Ramos (cell line): ENCODE measurements at regions not wholly inside any gene's neighbourhood (a gene's known extent, or its start where the extent isn't known, plus 50 kb on each side); places are given as distances from the start of the nearest gene placed in this dataset.

Source experiments
- in situ Hi-C: fragments of 300-500 bp; cut with MboI; formaldehyde crosslinking; loops from one replicate; pipeline ENCODE4 v1.14.3; 2022; ENCODE audit warnings: low sequenced_read_pairs; ENCODE audit not compliant: unreplicated experiment

- in situ Hi-C loops = no loop called here
These were observed 2326.8 kb upstream of the AGA start for GRCh38 chr4:179768996-179769395.

DNA sequence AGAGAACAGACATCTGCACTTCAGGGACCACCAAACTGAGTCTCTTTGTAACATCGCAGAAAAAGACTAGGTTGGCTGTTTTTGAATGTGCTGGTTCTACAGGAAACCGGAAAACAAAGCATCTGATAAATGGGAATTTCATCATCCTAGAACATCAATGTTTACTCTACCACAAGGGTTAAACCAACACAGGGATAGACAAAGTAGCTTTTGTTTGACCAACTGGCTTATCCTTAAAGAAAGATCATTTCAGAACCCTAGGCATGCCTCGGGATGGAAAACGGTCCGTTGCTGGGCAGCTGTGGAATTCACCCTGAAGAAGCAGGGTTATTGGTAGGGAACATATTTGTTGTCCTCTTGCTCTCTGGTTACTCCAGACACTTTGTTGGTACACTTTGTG is 2355.5 kb upstream of the AGA start:
- in situ Hi-C loops = no loop called here

DNA sequence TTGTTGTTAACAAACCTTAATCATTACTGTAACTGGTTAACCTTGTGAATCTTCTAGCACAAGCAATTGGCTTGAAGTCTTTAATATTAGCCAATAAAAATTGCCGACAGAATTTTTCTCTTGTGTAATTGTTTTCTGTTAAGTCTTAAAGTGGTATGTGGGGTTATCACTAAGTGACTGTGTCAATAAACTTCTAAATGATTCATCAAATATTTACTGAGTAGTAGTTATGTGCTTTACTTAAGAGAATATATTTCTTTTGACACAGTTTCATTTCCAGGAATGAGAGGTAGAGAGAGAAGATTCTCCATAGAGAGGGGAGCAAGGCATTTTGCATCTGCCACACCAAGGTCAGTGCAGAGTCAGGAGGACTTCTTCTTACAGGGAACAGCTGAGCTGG is 2361.6 kb upstream of the AGA start:
- in situ Hi-C loops = no loop called here

GRCh38 chr4:179804440-179804839 is 2362.2 kb upstream of the AGA start:
- in situ Hi-C loops = no loop called here

- in situ Hi-C loops = no loop called here
These were observed 2375.1 kb upstream of the AGA start for GRCh38 chr4:179817317-179817716.

DNA sequence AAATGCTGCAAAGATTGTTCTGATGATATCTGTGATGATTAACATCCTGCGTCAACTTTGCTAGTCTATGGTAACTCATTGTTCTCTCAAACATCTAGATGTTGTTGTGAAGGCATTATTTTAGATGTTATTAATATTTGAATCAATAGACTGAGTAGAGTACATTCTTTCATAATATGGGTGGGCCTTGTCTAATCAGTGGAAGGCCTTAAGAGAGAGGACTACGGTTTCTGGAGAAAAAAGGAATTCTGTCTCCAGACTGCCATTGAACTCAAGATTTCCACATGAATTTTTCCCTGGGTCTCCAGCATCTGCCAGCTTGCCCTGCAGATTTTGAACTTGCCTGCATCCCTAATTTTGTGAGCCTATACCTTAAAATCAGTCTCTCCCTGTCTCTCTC is 2381.1 kb upstream of the AGA start:
- in situ Hi-C loops = no loop called here

DNA sequence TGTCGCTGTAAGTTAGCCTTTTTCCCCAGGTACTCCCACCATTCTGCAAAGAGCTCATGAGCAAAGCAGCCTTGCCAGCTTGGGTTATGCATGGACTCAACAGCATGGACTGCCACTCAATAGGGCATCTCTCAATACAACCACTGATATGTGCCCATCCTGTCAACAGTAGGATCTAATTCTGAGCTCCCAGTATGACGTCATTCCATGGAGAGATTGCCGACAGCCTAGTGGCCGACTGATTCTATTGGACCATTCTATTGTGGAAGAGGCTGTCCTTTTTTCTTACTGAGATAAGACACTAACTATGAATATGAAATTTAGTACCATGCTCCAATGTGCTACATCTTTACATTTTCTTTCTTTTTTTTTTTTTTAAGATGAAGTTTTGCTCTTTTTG is 2389.0 kb upstream of the AGA start:
- in situ Hi-C loops = no loop called here

- in situ Hi-C loops = no loop called here
These were observed 2394.2 kb upstream of the AGA start for GRCh38 chr4:179836179-179837075.

- in situ Hi-C loops = no loop called here
These were observed 2399.8 kb upstream of the TENM3 start for GRCh38 chr4:179843370-179843769.

DNA sequence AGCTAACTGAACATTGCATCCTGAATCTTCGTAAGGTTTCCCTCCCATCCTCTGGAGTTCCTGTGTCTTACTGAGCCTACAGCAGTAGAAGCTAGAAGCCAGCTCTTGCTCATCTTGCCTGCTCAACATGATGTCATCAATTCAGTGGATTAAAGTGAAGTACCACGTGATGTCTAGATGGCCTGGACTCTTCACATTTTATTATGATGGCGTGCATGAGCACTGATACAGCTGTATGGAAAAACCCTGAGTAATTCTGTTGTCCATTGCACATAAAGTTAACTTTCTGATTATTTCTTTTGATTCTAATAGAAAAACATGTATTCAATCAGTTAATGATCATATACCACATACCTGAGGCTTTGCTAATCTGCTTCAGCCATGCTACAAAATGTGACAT is 2387.7 kb upstream of the TENM3 start:
- in situ Hi-C loops = no loop called here

GRCh38 chr4:179858221-179858620 is 2385.0 kb upstream of the TENM3 start:
- in situ Hi-C loops = no loop called here

DNA sequence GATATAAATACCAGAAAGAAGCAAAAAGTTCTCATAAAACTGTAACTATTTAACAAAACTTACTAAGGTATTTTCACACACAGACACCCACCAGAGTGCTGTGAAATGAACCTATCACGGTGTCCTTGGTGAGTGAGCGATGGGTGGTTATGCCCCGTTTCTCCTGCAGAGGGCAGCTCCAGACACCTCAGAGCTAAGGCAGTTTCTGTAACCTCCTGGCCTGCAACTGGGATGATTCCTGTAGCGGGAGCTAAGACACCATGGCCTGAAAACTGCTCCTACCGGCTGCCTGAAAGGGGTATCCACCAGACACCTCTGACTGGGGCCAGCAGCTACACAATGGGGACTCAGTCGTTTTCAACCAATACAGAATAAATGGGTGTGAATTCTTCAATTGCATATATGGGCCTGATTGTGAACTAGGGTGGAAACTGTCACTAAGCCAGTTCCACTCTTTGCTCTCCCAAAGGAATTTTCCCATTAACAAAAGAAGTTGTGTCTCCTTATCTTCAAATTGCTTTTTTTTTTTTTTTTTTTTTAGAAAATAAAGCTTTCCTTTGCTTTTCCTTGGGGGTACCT is 2375.8 kb upstream of the TENM3 start:
- in situ Hi-C loops = no loop called here

DNA sequence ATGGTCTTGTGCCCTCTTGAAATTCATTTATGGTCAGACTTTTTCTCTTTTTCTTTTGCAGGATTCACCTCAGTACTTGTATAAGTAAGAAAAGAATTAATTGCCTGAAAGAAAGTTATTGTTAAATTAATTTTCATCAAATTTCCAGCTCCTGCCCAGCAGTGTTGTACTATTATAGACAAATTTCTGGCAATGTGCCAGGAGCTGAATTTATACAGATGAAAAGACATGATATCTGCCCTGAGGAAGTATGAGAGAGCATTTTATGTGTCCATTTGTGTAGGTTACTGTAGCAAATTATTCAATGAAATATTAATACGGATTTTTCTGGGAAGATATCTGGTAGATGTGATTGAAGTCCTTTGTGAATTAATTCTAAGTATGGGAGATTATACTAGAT is 2371.5 kb upstream of the TENM3 start:
- in situ Hi-C loops = no loop called here

DNA sequence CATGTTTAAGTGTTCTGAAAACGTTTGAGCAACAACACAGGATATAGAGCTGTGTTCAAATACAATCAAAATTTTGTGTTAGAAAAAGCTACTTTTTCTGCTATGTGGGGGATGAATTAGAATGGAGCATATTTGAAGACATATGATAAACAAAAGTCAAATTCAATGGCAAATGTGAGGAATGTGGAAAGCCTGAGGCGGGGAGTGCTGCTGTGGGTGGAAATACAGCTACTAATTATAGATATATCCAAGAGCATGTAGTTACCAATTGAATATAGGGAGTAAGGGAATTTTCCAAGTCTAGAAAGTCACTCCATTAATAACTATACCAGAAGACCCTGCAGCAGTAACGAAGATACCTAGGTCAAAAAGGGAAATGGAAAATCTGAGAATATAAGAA is 2370.4 kb upstream of the TENM3 start:
- in situ Hi-C loops = no loop called here

GRCh38 chr4:179880756-179881155 is 2362.4 kb upstream of the TENM3 start:
- in situ Hi-C loops = no loop called here

- in situ Hi-C loops = no loop called here
These were observed 2349.0 kb upstream of the TENM3 start for GRCh38 chr4:179894066-179894778.

DNA sequence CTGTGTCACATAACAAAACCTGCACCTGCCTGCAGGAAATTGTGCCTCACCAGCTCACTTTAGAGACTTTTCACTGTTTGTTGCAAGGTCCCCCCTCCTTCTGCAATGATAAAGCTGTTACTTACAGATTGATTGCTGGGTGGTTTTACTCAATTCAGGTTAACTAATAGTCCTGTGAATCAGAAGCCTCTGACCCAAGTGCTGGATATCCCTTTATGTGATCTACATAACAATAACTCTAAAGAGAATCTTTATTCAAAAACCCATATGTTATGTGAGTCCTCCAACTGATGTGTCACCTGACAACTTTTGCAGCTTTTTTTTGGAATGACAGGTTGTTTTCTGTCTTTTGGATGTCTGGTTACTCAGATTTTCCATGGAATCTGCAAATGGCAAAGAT is 2323.6 kb upstream of the TENM3 start:
- in situ Hi-C loops = no loop called here

DNA sequence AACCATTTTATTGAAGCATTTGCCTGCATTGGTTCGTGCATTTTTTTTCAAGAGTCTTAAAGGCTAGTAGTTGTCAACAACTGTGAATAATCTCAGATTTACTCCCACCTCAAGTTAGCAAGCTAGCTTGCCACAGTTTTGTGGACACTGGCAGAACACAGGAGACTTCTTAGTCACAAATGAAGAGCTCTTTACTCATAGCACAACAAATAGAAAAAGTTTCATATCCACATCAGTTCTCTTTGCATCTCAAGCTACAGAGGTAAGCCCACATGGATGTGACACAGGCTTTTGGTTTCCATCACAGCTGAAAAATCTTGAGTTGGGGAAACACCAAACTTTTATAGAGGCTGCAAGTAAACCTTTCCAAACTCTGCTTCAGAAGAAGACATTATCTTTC is 2315.7 kb upstream of the TENM3 start:
- in situ Hi-C loops = no loop called here

GRCh38 chr4:179941911-179942310 is 2301.3 kb upstream of the TENM3 start:
- in situ Hi-C loops = no loop called here

DNA sequence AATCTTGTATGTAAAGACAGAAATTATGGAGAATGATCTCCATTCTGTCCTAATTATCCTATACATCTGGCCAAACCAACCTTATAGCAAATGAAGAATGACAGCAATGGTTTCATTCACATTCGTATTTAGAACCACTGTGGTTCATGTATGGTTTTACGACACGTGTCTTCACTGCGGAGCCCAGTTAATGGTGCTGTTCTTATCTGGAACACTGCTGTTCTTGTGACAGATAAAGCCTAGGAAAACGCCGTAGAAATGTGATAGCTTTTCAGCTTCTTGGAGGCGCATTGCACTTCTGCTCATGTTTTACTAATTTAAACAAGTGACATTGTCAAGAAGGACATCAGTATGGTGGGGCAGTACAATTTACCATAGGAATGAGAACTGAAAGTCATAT is 2266.4 kb upstream of the TENM3 start:
- in situ Hi-C loops = no loop called here

DNA sequence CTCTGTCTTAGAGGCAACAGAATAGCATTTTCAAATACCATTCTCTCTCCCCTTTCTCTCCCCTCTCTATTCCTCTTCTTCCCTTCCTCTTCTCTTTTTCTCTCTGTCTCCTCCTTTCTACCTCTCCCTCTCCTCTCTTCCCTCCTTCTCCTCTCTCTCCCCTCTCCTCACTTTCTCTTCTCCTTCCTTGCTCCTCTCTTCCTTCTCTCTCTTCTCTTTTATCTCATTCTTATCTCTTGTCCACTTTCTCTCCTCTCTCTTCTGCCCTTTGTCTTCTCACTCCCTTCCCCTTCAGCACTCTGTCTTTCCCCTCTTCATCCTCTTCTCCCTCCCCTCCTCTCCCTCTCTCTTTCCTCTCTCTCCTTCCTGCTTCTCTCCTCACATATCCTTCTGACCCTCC is 2265.8 kb upstream of the TENM3 start:
- in situ Hi-C loops = no loop called here
